HL-60 (cell line): ENCODE measurements at regions not wholly inside any gene's neighbourhood (a gene's known extent, or its start where the extent isn't known, plus 50 kb on each side); places are given as distances from the start of the nearest gene placed in this dataset.

Source experiments
- DNase-seq, 2 experiments: peaks; one replicate each; pipeline ENCODE4 v3.0.0-alpha.2; 2010 to 2020; ENCODE audit warnings: low read depth in 1 of 2, low spot score in 1 of 2
- H3K27ac ChIP-seq: fragments of 250-450 bp; sonication (Bioruptor Pico); replicated peaks from 2 replicates; pipeline ENCODE4 v1.5.1; 2020; ENCODE audit warnings: mild to moderate bottlenecking, moderate library complexity
- H3K27me3 ChIP-seq: fragments of 250-450 bp; sonication (Bioruptor Pico); 2 replicates; pipeline ENCODE4 v1.5.1; 2021; ENCODE audit warnings: mild to moderate bottlenecking, moderate library complexity; ENCODE audit not compliant: insufficient read depth, poor library complexity, severe bottlenecking
- H3K4me3 ChIP-seq: replicated peaks from 2 replicates; pipeline ENCODE4 v1.5.1; 2011; ENCODE audit warnings: mild to moderate bottlenecking, control low read depth, low read length; ENCODE audit not compliant: insufficient read depth
- CTCF ChIP-seq: IDR thresholded peaks from one replicate; pipeline ENCODE4 v1.5.1; 2011; ENCODE audit warnings: low read length, control low read depth, inconsistent platforms; ENCODE audit not compliant: insufficient read depth
- GABPA ChIP-seq: IDR thresholded peaks from 2 replicates; pipeline ENCODE4 v1.6.1; 2012; ENCODE audit warnings: low read depth
- POLR2AphosphoS5 ChIP-seq: IDR thresholded peaks from 2 replicates; pipeline ENCODE4 v1.6.1; 2012; ENCODE audit warnings: low read depth
- REST ChIP-seq: IDR thresholded peaks from 2 replicates; pipeline ENCODE4 v1.6.1; 2012; ENCODE audit warnings: low read depth; ENCODE audit not compliant: insufficient replicate concordance
- SPI1 ChIP-seq: IDR thresholded peaks from 2 replicates; pipeline ENCODE4 v1.6.1; 2012; ENCODE audit warnings: low read depth, mild to moderate bottlenecking, borderline replicate concordance

- DNase-seq, result peak; percentile 7 to 32
- H3K4me3 ChIP-seq, result no peak overlapping the region
- no peak overlapping the region for H3K27ac ChIP-seq
- TF ChIP-seq GABPA, result no peak
- no peak for TF ChIP-seq POLR2AphosphoS5
- TF ChIP-seq REST, result no peak
- no peak for TF ChIP-seq SPI1
- TF ChIP-seq CTCF, result peak; percentile 17
- H3K27me3 ChIP-seq, result no peaks in the 10 kb centered on the region
These were observed 409.5 kb downstream of the SLC6A15 start for GRCh38 chr12:84502907-84503787.

- no peak overlapping the region for H3K4me3 ChIP-seq
- no peak overlapping the region for H3K27ac ChIP-seq
- DNase-seq, result no peak
- TF ChIP-seq GABPA (no peak), CTCF (no peak), REST (no peak), SPI1 (no peak), POLR2AphosphoS5 (no peak)
- H3K27me3 ChIP-seq, result no peaks in the 10 kb centered on the region
These were observed 410.3 kb downstream of the SLC6A15 start for GRCh38 chr12:84502180-84502860.

GRCh38 chr12:84497819-84498218 is 414.8 kb downstream of the SLC6A15 start:
- no peak for DNase-seq
- no peaks in the 10 kb centered on the region for H3K27me3 ChIP-seq
- TF ChIP-seq SPI1 (no peak), REST (no peak)
- no peak overlapping the region for H3K4me3 ChIP-seq
- no peak overlapping the region for H3K27ac ChIP-seq
